ENCODE measurements at regions not wholly inside any gene's neighbourhood (a gene's known extent, or its start where the extent isn't known, plus 50 kb on each side); places are given as distances from the start of the nearest gene placed in this dataset.

DNA sequence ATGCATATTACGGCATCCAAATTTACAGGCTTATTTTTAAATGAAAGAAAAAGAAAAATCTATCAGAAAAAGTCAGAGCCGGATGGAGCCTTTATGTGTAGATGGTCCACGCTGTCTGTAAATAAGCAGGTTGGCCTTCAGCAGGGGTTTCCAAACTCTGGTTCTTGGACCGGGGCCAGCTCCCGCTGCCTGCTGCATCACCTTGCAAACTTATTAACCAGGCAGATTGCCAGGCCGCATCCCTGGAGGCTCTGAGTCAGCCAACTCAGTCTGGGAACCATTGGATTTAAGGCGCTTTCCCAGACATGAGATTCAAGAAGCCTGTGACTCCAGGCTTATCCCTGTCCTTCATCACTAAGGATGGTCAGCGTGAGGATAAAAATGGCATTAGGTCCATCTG, 212.4 kb downstream of the OPA1 start:
- Histone ChIP-seq H3K36me3 (ENCODE audit: control insufficient read depth, insufficient read depth, low read length) (no peaks in the 10 kb centered on the region), H3K4me3 (ENCODE audit: extremely low read depth, insufficient read depth, low read length, poor library complexity, severe bottlenecking) (no peak overlapping the region), H3K9me3 (ENCODE audit: control insufficient read depth, low read length) (no peaks in the 10 kb centered on the region), H3K27ac (ENCODE audit: low read depth, low read length, severe bottlenecking) (no peak overlapping the region), H3K4me1 (ENCODE audit: control insufficient read depth, insufficient read depth, low read length, poor library complexity, severe bottlenecking) (no peaks in the 10 kb centered on the region)
- 93 to 100% methylated on average over 3 to 4 of the region's 8 CpGs for WGBS, 2 experiments (ENCODE audit: insufficient coverage in 2 of 2)

DNA sequence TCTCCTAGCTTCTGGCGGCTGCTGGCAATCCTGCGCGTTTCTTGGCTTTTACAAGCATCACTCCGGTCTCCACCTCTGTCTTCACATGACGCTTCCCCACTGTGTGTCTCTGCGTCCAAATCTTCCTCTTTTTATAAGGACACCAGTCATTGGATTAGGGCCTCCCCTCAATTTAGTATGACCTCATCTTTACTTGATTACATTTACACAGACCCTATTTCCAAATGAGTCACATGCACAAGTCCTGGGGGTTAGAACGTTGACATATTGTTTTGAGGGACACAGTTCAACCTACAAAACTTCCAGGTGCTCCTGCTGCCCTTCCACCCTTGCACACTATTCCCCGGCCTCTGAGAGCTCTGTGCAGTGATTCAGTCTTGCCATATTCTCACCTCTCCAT, 215.3 kb downstream of the OPA1 start:
- Histone ChIP-seq H3K9me3 (ENCODE audit: control insufficient read depth, low read length) (no peaks in the 10 kb centered on the region), H3K4me1 (ENCODE audit: control insufficient read depth, insufficient read depth, low read length, poor library complexity, severe bottlenecking) (no peaks in the 10 kb centered on the region), H3K4me3 (ENCODE audit: extremely low read depth, insufficient read depth, low read length, poor library complexity, severe bottlenecking) (no peak overlapping the region), H3K36me3 (ENCODE audit: control insufficient read depth, insufficient read depth, low read length) (no peaks in the 10 kb centered on the region), H3K27ac (ENCODE audit: low read depth, low read length, severe bottlenecking) (no peak overlapping the region)
- 90 to 91% methylated on average over 8 of the region's 8 CpGs for WGBS, 2 experiments (ENCODE audit: insufficient coverage in 2 of 2)

DNA sequence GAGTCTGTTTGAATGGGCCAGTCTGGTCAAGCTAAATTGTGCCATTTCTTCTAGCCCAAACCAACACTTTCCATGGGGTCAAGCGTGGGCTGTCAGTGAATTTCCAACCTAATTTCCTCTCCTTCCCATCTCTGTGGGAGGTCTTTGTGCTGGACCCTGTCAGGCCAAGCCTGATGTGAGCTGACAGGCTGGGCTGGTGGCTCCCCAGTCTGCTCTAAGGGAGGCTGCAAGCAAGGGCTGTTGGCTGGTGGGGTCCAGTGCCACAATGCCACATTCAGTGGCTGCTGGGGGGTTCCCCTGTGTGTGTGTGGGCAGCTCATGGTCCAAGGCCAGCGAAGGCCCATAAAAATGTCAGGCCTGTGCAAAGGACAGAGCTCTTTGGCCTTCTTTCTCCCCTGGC, 216.1 kb downstream of the OPA1 start:
- no peaks in the 10 kb centered on the region for H3K4me1 ChIP-seq (ENCODE audit: control insufficient read depth, insufficient read depth, low read length, poor library complexity, severe bottlenecking)
- no peaks in the 10 kb centered on the region for H3K36me3 ChIP-seq (ENCODE audit: control insufficient read depth, insufficient read depth, low read length)
- H3K9me3 ChIP-seq (ENCODE audit: control insufficient read depth, low read length), result no peaks in the 10 kb centered on the region
- WGBS, 2 experiments (ENCODE audit: insufficient coverage in 2 of 2), result 67 to 90% methylated on average over 1 to 2 of the region's 2 CpGs
- no peak overlapping the region for H3K27ac ChIP-seq (ENCODE audit: low read depth, low read length, severe bottlenecking)
- no peak overlapping the region for H3K4me3 ChIP-seq (ENCODE audit: extremely low read depth, insufficient read depth, low read length, poor library complexity, severe bottlenecking)

DNA sequence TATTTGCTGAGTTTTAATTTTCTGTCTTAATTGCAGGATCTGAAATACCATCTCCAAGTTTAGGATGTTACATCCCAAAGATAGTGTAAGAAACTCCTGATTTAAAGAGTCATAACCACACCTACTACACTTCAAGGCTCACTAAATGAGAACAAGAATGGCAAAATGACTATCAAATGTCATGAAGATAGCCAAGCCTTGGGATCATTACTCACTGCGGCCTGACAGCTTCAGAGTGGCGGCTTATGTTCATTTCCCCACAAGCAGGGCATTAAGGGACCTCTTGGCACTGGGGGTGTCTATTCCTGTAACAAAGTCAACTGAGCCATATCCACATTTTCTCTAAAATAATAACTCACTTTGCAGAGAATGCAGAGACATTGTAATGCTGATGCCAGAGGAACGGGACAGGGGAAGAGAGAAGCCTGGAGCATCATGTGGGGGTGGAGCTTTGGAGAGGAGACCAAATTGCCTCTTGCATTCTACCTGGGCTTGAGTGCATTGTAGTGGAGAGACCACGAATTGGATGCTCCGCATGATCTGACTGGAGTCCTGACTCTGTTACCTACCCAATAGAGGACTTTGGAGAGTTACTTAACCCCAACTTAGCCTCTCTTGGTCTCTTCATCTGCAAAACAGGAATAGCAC, 219.2 kb downstream of the OPA1 start:
- H3K27ac ChIP-seq (ENCODE audit: low read depth, low read length, severe bottlenecking), result no peak overlapping the region
- peaks cover 5% of the 10 kb centered on the region for H3K4me1 ChIP-seq (ENCODE audit: control insufficient read depth, insufficient read depth, low read length, poor library complexity, severe bottlenecking)
- H3K9me3 ChIP-seq (ENCODE audit: control insufficient read depth, low read length), result no peaks in the 10 kb centered on the region
- no peaks in the 10 kb centered on the region for H3K36me3 ChIP-seq (ENCODE audit: control insufficient read depth, insufficient read depth, low read length)
- 54 to 55% methylated on average over 5 of the region's 5 CpGs for WGBS, 2 experiments (ENCODE audit: insufficient coverage in 2 of 2)
- no peak overlapping the region for H3K4me3 ChIP-seq (ENCODE audit: extremely low read depth, insufficient read depth, low read length, poor library complexity, severe bottlenecking)

DNA sequence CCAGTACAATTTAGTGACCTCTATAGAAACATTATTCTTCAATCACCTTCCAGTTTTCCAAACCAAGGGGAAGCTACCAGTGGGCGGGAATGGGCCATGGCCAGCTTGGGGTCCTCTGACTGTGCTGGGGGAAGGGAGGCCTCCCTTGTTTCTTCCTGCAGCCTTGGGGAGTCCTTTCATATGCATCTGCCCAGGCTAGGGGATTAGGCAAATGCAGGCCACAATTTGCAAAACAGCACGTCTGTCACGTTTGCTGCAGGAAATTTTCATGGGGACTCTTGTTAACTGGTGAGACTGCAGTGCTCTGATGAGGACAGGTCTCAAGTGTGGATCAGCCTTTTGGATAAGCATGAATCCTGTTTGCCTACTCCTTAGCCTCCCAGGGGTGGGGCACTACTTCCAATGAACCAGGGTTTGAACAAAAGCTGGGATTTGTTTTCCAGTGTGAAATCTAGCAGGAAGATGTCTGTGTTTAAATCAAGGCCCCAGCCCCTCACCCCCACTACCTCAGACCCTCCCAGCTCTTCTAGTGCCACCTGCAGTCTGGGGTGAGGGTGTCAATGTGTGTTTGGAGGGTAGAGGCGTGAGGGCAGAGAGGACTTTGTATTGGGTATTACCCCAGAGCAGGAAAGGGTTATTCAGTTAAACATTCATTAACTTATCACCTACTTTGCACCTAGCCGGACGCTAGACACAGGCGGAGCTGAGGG, 219.9 kb downstream of the OPA1 start:
- H3K36me3 ChIP-seq (ENCODE audit: control insufficient read depth, insufficient read depth, low read length), result no peaks in the 10 kb centered on the region
- H3K9me3 ChIP-seq (ENCODE audit: control insufficient read depth, low read length), result no peaks in the 10 kb centered on the region
- peaks cover 5% of the 10 kb centered on the region for H3K4me1 ChIP-seq (ENCODE audit: control insufficient read depth, insufficient read depth, low read length, poor library complexity, severe bottlenecking)
- WGBS, 2 experiments (ENCODE audit: insufficient coverage in 2 of 2), result 15 to 59% methylated on average over 2 to 4 of the region's 7 CpGs
- no peak overlapping the region for H3K27ac ChIP-seq (ENCODE audit: low read depth, low read length, severe bottlenecking)
- no peak overlapping the region for H3K4me3 ChIP-seq (ENCODE audit: extremely low read depth, insufficient read depth, low read length, poor library complexity, severe bottlenecking)

DNA sequence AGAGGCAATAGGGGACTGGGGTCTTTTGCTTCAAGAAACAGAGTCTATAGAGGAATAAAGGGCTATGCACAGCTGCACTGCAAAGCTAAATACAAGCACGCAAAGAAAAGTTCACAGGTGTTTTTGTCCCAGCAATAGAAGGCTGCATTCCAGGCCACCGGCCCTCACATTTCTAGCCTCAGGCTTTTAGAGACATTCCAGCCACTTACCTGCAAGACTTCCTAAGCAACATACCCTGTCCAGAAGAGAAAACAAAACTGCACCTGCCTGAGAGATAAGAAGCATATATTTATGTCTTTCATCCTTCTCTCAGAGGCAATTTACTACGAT, 220.5 kb downstream of the OPA1 start:
- Histone ChIP-seq H3K9me3 (ENCODE audit: control insufficient read depth, low read length) (no peaks in the 10 kb centered on the region), H3K4me1 (ENCODE audit: control insufficient read depth, insufficient read depth, low read length, poor library complexity, severe bottlenecking) (peaks cover 5% of the 10 kb centered on the region), H3K27ac (ENCODE audit: low read depth, low read length, severe bottlenecking) (no peak overlapping the region), H3K36me3 (ENCODE audit: control insufficient read depth, insufficient read depth, low read length) (no peaks in the 10 kb centered on the region), H3K4me3 (ENCODE audit: extremely low read depth, insufficient read depth, low read length, poor library complexity, severe bottlenecking) (no peak overlapping the region)
- 35% methylated on average over 2 of the region's 3 CpGs for WGBS, 2 experiments (ENCODE audit: insufficient coverage in 2 of 2)

DNA sequence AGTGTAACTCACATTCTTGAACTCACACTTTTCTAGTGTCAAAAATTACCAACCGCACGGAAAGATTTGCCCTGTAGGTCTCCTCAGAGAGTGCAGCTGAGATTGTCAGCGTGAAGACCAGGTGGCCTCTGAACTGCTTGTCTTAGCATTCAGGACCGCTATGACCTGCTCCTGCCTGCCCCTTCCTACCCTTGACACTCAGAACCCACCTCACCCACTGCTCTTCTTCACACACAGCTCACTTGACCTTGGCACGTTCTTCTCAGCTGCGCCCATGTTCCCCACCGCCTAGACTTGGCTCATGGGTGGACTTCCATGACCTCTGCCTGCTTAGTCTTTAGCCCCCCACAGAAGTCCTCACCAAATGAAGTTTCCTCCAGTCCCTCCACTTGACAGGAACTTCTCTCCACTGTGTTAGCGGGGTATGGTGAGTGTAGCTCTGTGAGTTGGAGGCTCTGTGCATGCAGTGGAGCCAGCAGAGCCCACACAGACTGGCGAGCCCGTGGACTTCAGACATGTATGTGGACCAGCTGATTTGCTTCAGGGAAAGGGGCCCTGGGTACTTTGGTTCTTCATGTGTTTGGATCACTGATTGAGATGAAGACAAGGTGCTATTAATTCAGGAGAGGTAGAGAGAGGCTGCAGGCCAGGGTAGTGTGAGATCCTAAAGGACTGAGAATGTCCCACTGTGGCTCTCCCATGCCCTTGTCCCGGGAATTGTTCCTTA, 221.3 kb downstream of the OPA1 start:
- H3K9me3 ChIP-seq (ENCODE audit: control insufficient read depth, low read length), result no peaks in the 10 kb centered on the region
- H3K4me1 ChIP-seq (ENCODE audit: control insufficient read depth, insufficient read depth, low read length, poor library complexity, severe bottlenecking), result peaks cover 5% of the 10 kb centered on the region
- H3K36me3 ChIP-seq (ENCODE audit: control insufficient read depth, insufficient read depth, low read length), result no peaks in the 10 kb centered on the region
- H3K4me3 ChIP-seq (ENCODE audit: extremely low read depth, insufficient read depth, low read length, poor library complexity, severe bottlenecking), result no peak overlapping the region
- 83 to 94% methylated on average over 8 to 10 of the region's 11 CpGs for WGBS, 2 experiments (ENCODE audit: insufficient coverage in 2 of 2)
- no peak overlapping the region for H3K27ac ChIP-seq (ENCODE audit: low read depth, low read length, severe bottlenecking)

DNA sequence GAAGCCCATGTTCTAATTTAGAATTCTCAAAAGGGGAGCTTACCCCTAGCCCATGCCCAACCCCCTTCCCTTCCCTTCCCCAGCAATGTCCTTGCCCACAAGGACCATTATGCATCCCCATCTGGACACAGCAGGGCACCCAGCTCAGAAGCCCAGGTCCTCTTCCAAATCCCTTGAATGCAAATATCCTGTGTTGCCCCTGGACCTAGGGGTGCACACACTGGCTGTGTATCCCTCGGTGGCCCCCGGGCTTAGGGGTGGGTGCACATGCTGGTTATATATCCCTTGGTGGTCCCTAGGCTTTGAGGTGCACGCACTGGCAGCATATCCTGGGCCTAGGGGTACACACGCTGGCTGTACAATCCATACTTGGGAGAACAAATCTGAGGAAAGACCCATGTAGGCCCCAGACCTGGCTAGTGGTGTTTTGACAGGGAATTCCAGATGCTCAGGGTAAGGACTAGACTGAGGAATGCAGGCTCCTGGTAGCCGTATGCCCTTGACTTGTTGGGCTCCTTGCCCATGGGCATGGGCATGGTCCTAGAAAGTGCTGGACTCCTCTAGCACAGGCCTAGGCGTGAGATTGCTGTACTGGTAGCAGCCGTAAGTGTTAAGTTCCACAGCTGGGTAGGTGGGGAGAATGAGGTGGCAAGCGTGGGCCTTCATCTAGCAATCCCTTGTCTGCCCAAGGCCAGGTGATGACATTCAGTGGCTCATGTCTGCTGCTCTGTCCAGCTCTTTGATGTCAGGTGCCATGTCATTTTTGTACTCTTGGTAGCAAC, 222.4 kb downstream of the OPA1 start:
- Histone ChIP-seq H3K9me3 (ENCODE audit: control insufficient read depth, low read length) (no peaks in the 10 kb centered on the region), H3K4me1 (ENCODE audit: control insufficient read depth, insufficient read depth, low read length, poor library complexity, severe bottlenecking) (peaks cover 5% of the 10 kb centered on the region), H3K36me3 (ENCODE audit: control insufficient read depth, insufficient read depth, low read length) (no peaks in the 10 kb centered on the region), H3K27ac (ENCODE audit: low read depth, low read length, severe bottlenecking) (no peak overlapping the region), H3K4me3 (ENCODE audit: extremely low read depth, insufficient read depth, low read length, poor library complexity, severe bottlenecking) (no peak overlapping the region)
- 86 to 89% methylated on average over 5 to 8 of the region's 8 CpGs for WGBS, 2 experiments (ENCODE audit: insufficient coverage in 2 of 2)

DNA sequence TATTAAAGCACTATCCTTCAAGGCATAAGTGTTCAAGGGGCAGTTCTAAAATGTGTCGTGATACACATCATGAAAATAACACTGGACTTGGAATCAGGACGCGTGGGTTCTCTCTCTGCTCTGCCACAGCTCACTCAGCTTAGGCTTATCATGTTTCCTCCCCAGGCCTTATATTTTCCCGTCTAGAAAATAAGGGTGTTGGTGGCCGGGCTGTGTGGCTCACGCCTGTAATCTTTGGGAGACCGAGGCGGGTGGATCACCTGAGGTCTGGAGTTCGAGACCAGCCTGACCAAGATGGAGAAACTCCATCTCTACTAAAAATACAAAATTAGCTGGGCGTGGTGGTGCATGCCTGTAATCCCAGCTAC, 223.0 kb downstream of the OPA1 start:
- H3K9me3 ChIP-seq (ENCODE audit: control insufficient read depth, low read length), result no peaks in the 10 kb centered on the region
- H3K4me1 ChIP-seq (ENCODE audit: control insufficient read depth, insufficient read depth, low read length, poor library complexity, severe bottlenecking), result peaks cover 5% of the 10 kb centered on the region
- H3K4me3 ChIP-seq (ENCODE audit: extremely low read depth, insufficient read depth, low read length, poor library complexity, severe bottlenecking), result no peak overlapping the region
- no peak overlapping the region for H3K27ac ChIP-seq (ENCODE audit: low read depth, low read length, severe bottlenecking)
- WGBS, 2 experiments (ENCODE audit: insufficient coverage in 2 of 2), result 78 to 80% methylated on average over 5 to 7 of the region's 10 CpGs
- H3K36me3 ChIP-seq (ENCODE audit: control insufficient read depth, insufficient read depth, low read length), result no peaks in the 10 kb centered on the region

DNA sequence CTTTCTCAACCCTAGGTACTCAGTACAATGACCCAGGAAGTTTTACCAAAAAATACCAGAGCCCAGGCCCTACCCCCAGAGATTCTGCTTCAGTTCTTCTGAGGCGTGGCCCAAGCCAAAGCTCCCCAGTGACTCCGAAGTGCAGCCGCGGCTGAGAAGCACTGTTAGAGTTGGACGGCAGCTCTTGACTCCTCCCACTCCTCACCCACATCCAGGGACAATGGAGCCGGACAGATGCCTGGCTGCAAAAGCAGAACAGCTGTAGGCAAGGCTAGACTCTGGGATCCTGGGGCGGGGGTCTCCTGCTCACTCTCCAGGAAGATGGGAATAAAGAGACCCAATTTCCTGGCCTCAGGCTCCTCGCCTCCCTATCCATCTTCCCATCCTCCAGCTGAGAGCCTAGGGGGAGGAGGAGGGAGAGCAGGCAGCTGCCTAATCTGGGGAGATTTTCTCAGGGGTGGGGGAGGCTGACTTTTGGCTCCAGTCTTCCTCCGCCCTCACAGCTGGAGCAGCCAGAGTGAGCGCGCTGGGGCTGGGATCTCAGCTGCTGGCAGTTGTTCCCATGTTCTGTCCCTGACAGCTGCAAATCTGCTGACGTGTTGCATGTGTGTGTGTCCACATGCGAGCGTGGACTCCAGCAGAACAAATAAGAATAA, 223.8 kb downstream of the OPA1 start:
- H3K4me1 ChIP-seq (ENCODE audit: control insufficient read depth, insufficient read depth, low read length, poor library complexity, severe bottlenecking), result peaks cover 5% of the 10 kb centered on the region
- H3K4me3 ChIP-seq (ENCODE audit: extremely low read depth, insufficient read depth, low read length, poor library complexity, severe bottlenecking), result no peak overlapping the region
- WGBS, 2 experiments (ENCODE audit: insufficient coverage in 2 of 2), result 18 to 21% methylated on average over 2 to 8 of the region's 14 CpGs
- H3K27ac ChIP-seq (ENCODE audit: low read depth, low read length, severe bottlenecking), result peak overlapping the region; percentile 43
- no peaks in the 10 kb centered on the region for H3K36me3 ChIP-seq (ENCODE audit: control insufficient read depth, insufficient read depth, low read length)
- no peaks in the 10 kb centered on the region for H3K9me3 ChIP-seq (ENCODE audit: control insufficient read depth, low read length)

All from mesodermal cell (in vitro differentiated cells).